ENCODE measurements at regions not wholly inside any gene's neighbourhood (a gene's known extent, or its start where the extent isn't known, plus 50 kb on each side); places are given as distances from the start of the nearest gene placed in this dataset.
"Not testable (repeated sequence)": the region's sequence is repeated elsewhere in the genome, so short reads cannot be mapped to it uniquely, and the experiment has no call there.

GRCh38 chr21:19197950-19198349 lies 794.4 kb upstream of the TMPRSS15 start:
- Histone ChIP-seq H3K9me3 (no peaks in the 10 kb centered on the region), H3K4me1 (no peaks in the 10 kb centered on the region), H3K36me3 (no peaks in the 10 kb centered on the region), H3K4me3 (no peak overlapping the region), H3K27me3 (no peaks in the 10 kb centered on the region), H3K27ac (no peak overlapping the region)
- WGBS: 40% methylated on average over 4 of the region's 4 CpGs
- no peak for TF ChIP-seq CTCF (IDR thresholded peaks at IDR 0.05)
- no peak for TF ChIP-seq POLR2A (IDR thresholded peaks at IDR 0.05)
- TF ChIP-seq POLR2AphosphoS5 (IDR thresholded peaks at IDR 0.05): no peak
- no peak for TF ChIP-seq EP300 (IDR thresholded peaks at IDR 0.05)
- no peak for DNase-seq (ENCODE audit: low spot score in 2 of 2)

- H3K9me3 ChIP-seq: peaks cover 1% of the 10 kb centered on the region
- H3K27ac ChIP-seq: no peak overlapping the region
- 78% methylated on average over 3 of the region's 3 CpGs for WGBS
- no peaks in the 10 kb centered on the region for H3K4me1 ChIP-seq
- no peak for DNase-seq (ENCODE audit: low spot score in 2 of 2)
- no peak for TF ChIP-seq CTCF (IDR thresholded peaks at IDR 0.05)
- TF ChIP-seq POLR2A (IDR thresholded peaks at IDR 0.05): no peak
- no peak for TF ChIP-seq EP300 (IDR thresholded peaks at IDR 0.05)
- TF ChIP-seq POLR2AphosphoS5 (IDR thresholded peaks at IDR 0.05): no peak
- no peaks in the 10 kb centered on the region for H3K36me3 ChIP-seq
- no peaks in the 10 kb centered on the region for H3K27me3 ChIP-seq
- H3K4me3 ChIP-seq: no peak overlapping the region
Measured at GRCh38 chr21:19198801-19199200, 795.2 kb upstream of the TMPRSS15 start.

GRCh38 chr21:19218163-19218562 lies 814.6 kb upstream of the TMPRSS15 start:
- DNase-seq (ENCODE audit: low spot score in 2 of 2): no peak
- Histone ChIP-seq H3K4me3 (no peak overlapping the region), H3K27ac (no peak overlapping the region), H3K36me3 (no peaks in the 10 kb centered on the region), H3K27me3 (no peaks in the 10 kb centered on the region), H3K4me1 (no peaks in the 10 kb centered on the region), H3K9me3 (no peaks in the 10 kb centered on the region)
- TF ChIP-seq POLR2A (IDR thresholded peaks at IDR 0.05) (no peak), CTCF (IDR thresholded peaks at IDR 0.05) (no peak)

- H3K36me3 ChIP-seq: no peaks in the 10 kb centered on the region
- no peaks in the 10 kb centered on the region for H3K27me3 ChIP-seq
- WGBS: 87% methylated on average over 12 of the region's 12 CpGs
- TF ChIP-seq EP300 (IDR thresholded peaks at IDR 0.05) (no peak), CTCF (IDR thresholded peaks at IDR 0.05) (no peak), POLR2AphosphoS5 (IDR thresholded peaks at IDR 0.05) (no peak), POLR2A (IDR thresholded peaks at IDR 0.05) (no peak)
- H3K9me3 ChIP-seq: no peaks in the 10 kb centered on the region
- H3K4me1 ChIP-seq: no peaks in the 10 kb centered on the region
- no peak overlapping the region for H3K27ac ChIP-seq
- H3K4me3 ChIP-seq: no peak overlapping the region
- no peak for DNase-seq (ENCODE audit: low spot score in 2 of 2)
Measured at GRCh38 chr21:19224090-19224489, 820.5 kb upstream of the TMPRSS15 start.

GRCh38 chr21:19228226-19228625 lies 824.6 kb upstream of the TMPRSS15 start:
- 26% methylated on average over 1 of the region's 1 CpG for WGBS
- no peaks in the 10 kb centered on the region for H3K36me3 ChIP-seq
- no peaks in the 10 kb centered on the region for H3K4me1 ChIP-seq
- no peaks in the 10 kb centered on the region for H3K27me3 ChIP-seq
- no peak overlapping the region for H3K27ac ChIP-seq
- H3K4me3 ChIP-seq: no peak overlapping the region
- no peak for TF ChIP-seq POLR2AphosphoS5 (IDR thresholded peaks at IDR 0.05)
- no peak for TF ChIP-seq EP300 (IDR thresholded peaks at IDR 0.05)
- TF ChIP-seq POLR2A (IDR thresholded peaks at IDR 0.05): no peak
- no peaks in the 10 kb centered on the region for H3K9me3 ChIP-seq
- DNase-seq (ENCODE audit: low spot score in 2 of 2): no peak

GRCh38 chr21:19233841-19234240 lies 830.3 kb upstream of the TMPRSS15 start:
- not testable (repeated sequence) for H3K36me3 ChIP-seq; H3K27ac ChIP-seq; DNase-seq (ENCODE audit: low spot score in 2 of 2); H3K9me3 ChIP-seq; H3K4me3 ChIP-seq; H3K27me3 ChIP-seq; H3K4me1 ChIP-seq
- 94% methylated on average over 12 of the region's 12 CpGs for WGBS
